HL-60 (cell line): ENCODE measurements at regions not wholly inside any gene's neighbourhood (a gene's known extent, or its start where the extent isn't known, plus 50 kb on each side); places are given as distances from the start of the nearest gene placed in this dataset.

ENCODE experiments used
- CTCF ChIP-seq: IDR thresholded peaks from one replicate; pipeline ENCODE4 v1.5.1; 2011; ENCODE audit warnings: low read length, control low read depth, inconsistent platforms; ENCODE audit not compliant: insufficient read depth
- POLR2AphosphoS5 ChIP-seq: IDR thresholded peaks from 2 replicates; pipeline ENCODE4 v1.6.1; 2012; ENCODE audit warnings: low read depth
- REST ChIP-seq: IDR thresholded peaks from 2 replicates; pipeline ENCODE4 v1.6.1; 2012; ENCODE audit warnings: low read depth; ENCODE audit not compliant: insufficient replicate concordance
- SPI1 ChIP-seq: IDR thresholded peaks from 2 replicates; pipeline ENCODE4 v1.6.1; 2012; ENCODE audit warnings: low read depth, mild to moderate bottlenecking, borderline replicate concordance

- TF ChIP-seq POLR2AphosphoS5 (no peak), CTCF (no peak), SPI1 (no peak), REST (no peak)
Observed at GRCh38 chr10:64265961-64266360, 744.8 kb downstream of the REEP3 start.
